ENCODE measurements at regions not wholly inside any gene's neighbourhood (a gene's known extent, or its start where the extent isn't known, plus 50 kb on each side); places are given as distances from the start of the nearest gene placed in this dataset.

- H3K27ac ChIP-seq (ENCODE audit: low read length): no peak overlapping the region
- H3K4me3 ChIP-seq (ENCODE audit: low read length): no peak overlapping the region
- no peaks in the 10 kb centered on the region for H3K4me1 ChIP-seq (ENCODE audit: low read length)
Observed at GRCh38 chr1:201760516-201760915, 68.4 kb upstream of the IPO9 start.

DNA sequence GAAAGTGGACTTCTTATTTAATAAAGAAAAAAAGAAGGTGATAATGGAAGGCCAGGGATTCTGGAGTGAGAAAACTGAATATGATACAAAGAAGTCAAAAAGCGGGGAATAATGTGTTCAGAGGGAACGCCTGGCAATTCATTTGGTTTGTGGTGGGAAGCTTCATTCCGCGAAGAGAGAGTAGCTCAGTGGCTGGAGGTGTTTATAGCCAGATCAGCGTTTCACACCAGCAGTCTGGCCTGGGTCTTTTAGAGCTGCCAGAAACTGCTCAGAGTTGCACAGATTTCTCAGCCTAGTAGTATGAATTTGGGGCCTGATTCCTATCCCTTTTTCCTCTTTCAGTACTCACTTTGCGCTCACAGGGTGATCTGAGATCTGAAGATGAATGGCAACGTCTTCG lies 67.8 kb upstream of the IPO9 start:
- H3K4me3 ChIP-seq (ENCODE audit: low read length): no peak overlapping the region
- H3K9ac ChIP-seq (ENCODE audit: low read length): no peak overlapping the region
- H2AFZ ChIP-seq (ENCODE audit: low read depth, low read length): no peak overlapping the region
- H3K36me3 ChIP-seq (replicated peaks; ENCODE audit: low read depth, low read length): no peaks in the 10 kb centered on the region
- H3K27me3 ChIP-seq (ENCODE audit: low read depth, low read length): peaks cover 17% of the 10 kb centered on the region
- no peaks in the 10 kb centered on the region for H3K4me1 ChIP-seq (ENCODE audit: low read length)
- H3K27ac ChIP-seq (ENCODE audit: low read length): no peak overlapping the region
- no peak overlapping the region for H3K4me2 ChIP-seq (ENCODE audit: low read length)
- no peaks in the 10 kb centered on the region for H3K79me2 ChIP-seq (ENCODE audit: low read length)
- no peaks in the 10 kb centered on the region for H4K20me1 ChIP-seq (ENCODE audit: insufficient read depth, low read length)
- no peaks in the 10 kb centered on the region for H3K9me3 ChIP-seq (ENCODE audit: insufficient read depth, low read length)
- no peak for TF ChIP-seq CTCF (IDR thresholded peaks at IDR 0.05; ENCODE audit: low read depth, low read length)
- no peak for TF ChIP-seq EZH2phosphoT487 (IDR thresholded peaks at IDR 0.05; ENCODE audit: low read depth)

More at GRCh38 chr1:201760516-201760915, 68.4 kb upstream of the IPO9 start:
- no peak overlapping the region for H3K9ac ChIP-seq (ENCODE audit: low read length)
- no peaks in the 10 kb centered on the region for H3K36me3 ChIP-seq (replicated peaks; ENCODE audit: low read depth, low read length)
- peaks cover 12% of the 10 kb centered on the region for H3K27me3 ChIP-seq (ENCODE audit: low read depth, low read length)
- H3K9me3 ChIP-seq (ENCODE audit: insufficient read depth, low read length): no peaks in the 10 kb centered on the region
- no peak overlapping the region for H2AFZ ChIP-seq (ENCODE audit: low read depth, low read length)
- H3K79me2 ChIP-seq (ENCODE audit: low read length): no peaks in the 10 kb centered on the region
- H3K4me2 ChIP-seq (ENCODE audit: low read length): no peak overlapping the region
- no peak for TF ChIP-seq CTCF (IDR thresholded peaks at IDR 0.05; ENCODE audit: low read depth, low read length)
- TF ChIP-seq EZH2phosphoT487 (IDR thresholded peaks at IDR 0.05; ENCODE audit: low read depth): no peak
- H4K20me1 ChIP-seq (ENCODE audit: insufficient read depth, low read length): no peaks in the 10 kb centered on the region

DNA sequence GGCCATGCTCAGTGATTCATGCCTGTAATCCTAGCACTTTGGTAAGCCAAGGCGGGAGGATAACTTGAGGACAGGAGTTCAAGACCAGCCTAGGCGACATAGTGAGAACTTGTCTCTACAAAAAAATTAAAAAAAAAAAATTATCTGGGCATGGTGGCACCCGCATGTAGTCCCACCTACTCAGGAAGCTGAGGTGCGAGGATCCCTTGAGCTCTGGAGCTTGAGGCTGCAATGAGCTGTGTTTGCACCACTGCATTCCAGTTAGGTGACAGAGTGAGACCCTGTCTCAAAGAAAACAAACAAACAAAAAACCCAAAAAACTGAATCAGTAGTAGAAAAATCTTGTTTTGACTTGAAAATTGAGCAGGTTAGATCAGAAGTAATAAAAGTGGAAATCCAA lies 67.1 kb upstream of the IPO9 start:
- no peaks in the 10 kb centered on the region for H4K20me1 ChIP-seq (ENCODE audit: insufficient read depth, low read length)

DNA sequence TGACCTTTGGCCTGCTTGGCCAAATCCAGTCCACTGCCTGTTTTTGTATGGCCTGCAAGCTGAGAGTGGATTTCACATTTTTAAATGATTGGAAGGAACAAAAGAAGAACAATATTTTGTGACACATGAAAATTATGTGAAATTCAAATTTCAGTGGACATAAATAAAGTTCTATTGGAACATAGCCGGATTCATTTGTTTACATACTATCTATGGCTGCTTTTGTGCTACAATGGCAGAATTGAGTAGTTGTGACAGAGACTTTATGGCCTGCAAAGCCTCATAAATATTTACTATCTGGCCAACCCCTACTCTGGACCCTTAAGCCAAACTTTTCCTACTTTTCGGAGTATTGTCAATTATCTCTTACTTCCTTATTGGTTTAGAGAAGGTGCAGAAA lies 66.6 kb upstream of the IPO9 start:
- no peak overlapping the region for H3K4me3 ChIP-seq (ENCODE audit: low read length)
- H3K79me2 ChIP-seq (ENCODE audit: low read length): no peaks in the 10 kb centered on the region
- no peak overlapping the region for H3K4me2 ChIP-seq (ENCODE audit: low read length)
- TF ChIP-seq CTCF (IDR thresholded peaks at IDR 0.05; ENCODE audit: low read depth, low read length) (no peak), EZH2phosphoT487 (IDR thresholded peaks at IDR 0.05; ENCODE audit: low read depth) (no peak)
- H3K27ac ChIP-seq (ENCODE audit: low read length): no peak overlapping the region
- H4K20me1 ChIP-seq (ENCODE audit: insufficient read depth, low read length): no peaks in the 10 kb centered on the region
- H3K9me3 ChIP-seq (ENCODE audit: insufficient read depth, low read length): no peaks in the 10 kb centered on the region
- H3K9ac ChIP-seq (ENCODE audit: low read length): no peak overlapping the region
- H3K27me3 ChIP-seq (ENCODE audit: low read depth, low read length): peaks cover 14% of the 10 kb centered on the region
- no peak overlapping the region for H2AFZ ChIP-seq (ENCODE audit: low read depth, low read length)
- no peaks in the 10 kb centered on the region for H3K4me1 ChIP-seq (ENCODE audit: low read length)
- H3K36me3 ChIP-seq (replicated peaks; ENCODE audit: low read depth, low read length): no peaks in the 10 kb centered on the region

More for the DNA sequence above, 67.1 kb upstream of the IPO9 start:
- Histone ChIP-seq H3K9ac (ENCODE audit: low read length) (no peak overlapping the region), H3K4me2 (ENCODE audit: low read length) (no peak overlapping the region), H3K27me3 (ENCODE audit: low read depth, low read length) (peaks cover 18% of the 10 kb centered on the region), H2AFZ (ENCODE audit: low read depth, low read length) (no peak overlapping the region), H3K36me3 (replicated peaks; ENCODE audit: low read depth, low read length) (no peaks in the 10 kb centered on the region), H3K27ac (ENCODE audit: low read length) (no peak overlapping the region), H3K4me1 (ENCODE audit: low read length) (no peaks in the 10 kb centered on the region), H3K9me3 (ENCODE audit: insufficient read depth, low read length) (no peaks in the 10 kb centered on the region), H3K4me3 (ENCODE audit: low read length) (no peak overlapping the region), H3K79me2 (ENCODE audit: low read length) (no peaks in the 10 kb centered on the region)
- no peak for TF ChIP-seq EZH2phosphoT487 (IDR thresholded peaks at IDR 0.05; ENCODE audit: low read depth)
- no peak for TF ChIP-seq CTCF (IDR thresholded peaks at IDR 0.05; ENCODE audit: low read depth, low read length)

Measured in OCI-LY3 (cell line).